NK-92 (cell line): ENCODE measurements at regions not wholly inside any gene's neighbourhood (a gene's known extent, or its start where the extent isn't known, plus 50 kb on each side); places are given as distances from the start of the nearest gene placed in this dataset.

ENCODE experiments used
- DNase-seq: peaks from one replicate; lab custom pipeline; 2025; ENCODE audit not compliant: unreplicated experiment; lab: John Stamatoyannopoulos, UW

DNA sequence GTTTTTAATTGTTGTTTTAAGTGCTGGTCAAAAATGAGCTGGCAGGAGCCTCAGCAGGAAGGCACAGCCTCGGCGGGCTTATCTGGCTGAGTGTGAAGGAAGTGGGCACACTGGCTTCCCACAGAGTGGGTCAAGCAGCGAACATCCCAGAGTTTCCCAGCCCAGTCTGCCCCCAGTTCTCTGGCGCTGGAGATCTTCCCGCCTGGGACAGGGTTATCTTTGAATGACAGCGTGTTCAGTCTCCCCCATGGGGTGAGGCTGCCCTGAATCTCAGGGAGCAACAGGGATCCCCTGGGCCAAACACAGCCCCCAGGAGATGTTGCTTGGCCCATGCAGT is 122.2 kb upstream of the PTPN1 start:
- DNase-seq = no peak

DNA sequence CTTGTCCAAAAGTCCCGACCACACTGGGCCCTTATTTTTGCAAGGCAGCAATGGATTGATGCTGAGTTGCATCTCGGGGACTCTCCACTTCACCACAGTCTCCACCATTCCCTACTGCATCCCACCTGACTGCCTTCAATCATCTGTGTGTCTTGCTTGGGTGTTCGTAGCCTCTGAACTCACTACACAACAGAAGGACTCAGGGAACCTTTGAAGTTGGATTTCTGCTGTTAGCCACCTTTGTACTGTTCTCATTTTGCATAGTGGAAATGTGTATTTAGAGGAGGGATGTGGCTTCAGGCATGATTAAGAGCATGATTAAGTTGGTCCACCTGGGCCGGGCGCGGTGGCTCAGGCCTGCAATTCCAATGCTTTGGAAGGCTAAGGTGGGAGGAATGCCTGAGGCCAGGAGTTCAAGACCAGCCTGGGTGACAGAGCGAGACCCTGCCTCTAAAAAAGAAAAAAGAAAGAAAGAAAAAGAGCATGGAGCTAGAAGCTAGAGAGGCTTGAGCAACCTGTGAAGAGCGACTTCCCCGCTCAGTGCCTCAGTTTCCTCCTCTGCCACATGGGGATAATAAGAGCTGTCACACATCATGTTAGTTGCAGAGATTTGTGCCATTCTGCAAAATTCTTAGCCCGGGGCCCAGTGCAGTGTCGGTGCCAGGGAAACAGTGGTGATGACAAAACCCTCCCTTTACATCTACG is 121.3 kb upstream of the PTPN1 start:
- no peak for DNase-seq

GRCh38 chr20:50389438-50389807 is 120.8 kb upstream of the PTPN1 start:
- no peak for DNase-seq

DNA sequence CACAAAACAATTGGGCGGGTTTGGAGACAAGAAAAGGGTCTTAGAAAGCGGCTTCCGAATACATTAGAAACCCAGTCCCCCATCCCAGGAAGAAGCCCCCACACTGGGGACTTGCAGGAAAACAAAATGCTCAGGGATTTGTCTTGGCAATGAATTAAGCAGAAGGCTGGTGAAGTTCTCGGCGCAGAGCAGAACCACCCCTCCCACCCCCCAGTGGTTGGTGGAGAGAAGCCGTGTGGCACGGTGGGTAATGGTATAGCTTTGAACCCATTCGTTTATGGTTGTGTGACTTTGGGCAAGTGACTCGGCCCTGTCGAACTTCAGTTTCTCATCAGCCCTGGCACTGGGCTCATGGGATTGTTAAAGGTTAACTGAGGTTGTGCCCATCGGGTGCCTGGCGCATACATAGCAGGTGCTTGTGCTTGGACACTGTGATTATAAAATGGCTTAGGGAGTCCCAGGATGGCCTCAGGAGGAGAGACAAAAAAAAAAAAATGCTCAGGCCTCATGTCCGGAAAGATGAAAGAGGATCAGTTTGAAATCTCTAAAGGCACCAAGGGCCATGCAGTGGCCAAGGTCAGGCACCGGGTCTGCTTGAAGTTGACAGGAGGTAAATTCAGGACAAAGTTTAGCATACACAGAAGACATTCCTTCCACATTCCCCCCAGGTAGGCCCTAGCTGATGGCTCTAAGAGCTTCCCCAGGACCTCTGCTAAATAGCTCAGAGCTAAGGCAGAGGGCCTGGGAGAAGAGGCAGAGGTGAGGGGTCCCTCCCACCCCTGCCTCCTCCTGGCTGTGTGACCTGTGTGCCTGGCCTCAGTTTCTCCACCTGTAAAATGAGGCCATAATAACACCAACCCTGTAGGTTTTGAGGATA is 120.1 kb upstream of the PTPN1 start:
- no peak for DNase-seq

GRCh38 chr20:50390685-50391443 is 119.3 kb upstream of the PTPN1 start:
- DNase-seq = no peak

GRCh38 chr20:50391444-50392137 is 118.6 kb upstream of the PTPN1 start:
- no peak for DNase-seq

DNA sequence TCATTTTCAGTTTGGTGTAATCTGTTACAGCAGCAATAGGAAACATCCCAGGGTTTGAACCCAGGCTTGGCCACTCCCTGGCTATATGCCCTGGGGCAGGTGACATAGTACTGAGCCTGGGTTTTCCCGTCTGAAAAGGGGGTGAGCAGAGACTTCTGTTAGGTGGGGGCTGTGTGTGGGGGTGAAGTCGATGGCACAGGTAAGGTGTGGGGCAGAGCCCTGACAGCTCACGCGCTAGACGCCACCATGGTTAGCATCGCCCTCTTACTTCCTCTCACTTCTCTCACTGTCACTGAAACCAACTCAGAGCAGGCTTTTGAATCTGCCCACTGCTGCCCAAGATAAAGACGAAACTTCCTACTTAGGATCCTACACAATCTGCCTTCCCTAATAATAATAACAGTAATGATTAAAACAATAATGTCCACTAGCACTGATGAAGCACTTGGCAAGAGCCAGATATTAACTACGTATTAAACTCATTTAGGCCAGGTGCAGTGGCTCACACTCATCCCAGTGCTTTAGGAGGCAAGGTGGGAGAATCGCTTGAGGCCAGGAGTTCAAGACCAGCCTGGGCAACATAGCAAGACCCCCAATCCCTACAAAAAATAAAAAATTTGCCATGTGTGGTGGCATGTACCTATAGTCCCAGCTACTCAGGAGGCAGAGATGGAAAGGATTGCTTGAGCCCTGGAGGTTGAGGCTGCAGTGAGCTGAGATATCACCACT is 117.9 kb upstream of the PTPN1 start:
- DNase-seq = no peak

DNA sequence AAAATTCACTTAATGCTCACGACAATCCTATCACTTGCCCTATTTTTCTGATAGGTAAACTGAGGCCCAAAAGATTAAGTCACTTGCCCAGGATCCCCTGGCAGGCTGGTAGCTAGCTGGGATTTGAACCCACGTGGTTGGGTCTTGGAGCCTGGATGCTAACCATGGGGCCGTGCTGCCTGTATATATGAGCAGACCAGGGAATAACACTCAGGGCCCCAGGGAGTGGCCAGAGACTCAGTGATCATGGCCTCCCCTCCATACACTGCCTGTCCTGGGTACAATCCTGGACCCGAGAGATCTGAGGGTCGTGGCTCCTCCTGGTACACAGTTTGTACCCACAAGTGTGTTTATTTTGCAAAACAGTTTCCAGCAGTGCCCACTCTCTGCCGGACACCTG is 116.9 kb upstream of the PTPN1 start:
- no peak for DNase-seq

DNA sequence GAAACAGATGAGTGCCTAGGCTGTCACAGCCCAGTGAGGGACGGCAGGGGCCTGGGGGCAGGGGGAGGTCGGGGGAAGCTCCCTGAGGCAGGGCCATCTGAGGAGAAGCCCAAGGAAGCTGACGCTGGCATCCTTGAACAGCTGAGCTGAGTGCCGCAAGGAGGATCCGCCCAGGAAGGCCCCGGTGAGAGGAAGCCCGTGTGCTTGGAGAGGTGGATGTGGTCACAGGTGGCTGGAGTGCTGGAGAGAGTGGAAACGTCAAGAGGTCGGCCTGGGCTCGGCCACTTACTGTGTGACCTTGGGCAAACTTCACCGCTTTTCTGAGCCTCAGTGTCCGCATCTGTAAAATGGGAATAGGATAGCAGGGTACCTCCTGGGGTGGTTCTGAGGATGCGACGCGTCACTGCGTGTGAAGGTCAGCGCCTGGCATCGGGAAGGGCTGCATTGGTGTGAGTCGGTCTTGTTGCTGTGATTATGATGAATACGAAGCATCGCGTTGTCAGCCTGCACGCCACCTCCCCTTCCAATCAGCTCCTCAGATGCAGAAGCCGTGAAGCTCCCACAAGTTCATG is 116.1 kb upstream of the PTPN1 start:
- no peak for DNase-seq

DNA sequence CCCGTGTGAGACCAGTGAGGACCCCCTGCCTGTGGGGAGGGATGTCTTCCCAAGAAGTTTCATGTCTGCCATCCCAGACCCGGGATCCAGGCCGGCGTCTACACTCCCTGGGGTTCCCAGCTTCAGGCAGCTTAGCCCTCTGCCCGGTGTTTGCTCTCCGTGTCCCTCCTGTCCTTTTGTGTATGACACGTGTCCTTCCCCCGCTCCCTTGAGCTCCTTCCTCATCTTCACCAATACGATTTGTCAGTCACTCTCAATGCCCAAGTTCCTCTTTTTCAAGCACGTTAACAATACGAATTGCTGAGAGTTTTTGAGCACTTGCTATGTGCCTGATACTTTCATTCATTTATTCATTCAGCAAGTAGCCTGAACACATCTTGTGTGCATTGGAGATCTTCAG is 115.6 kb upstream of the PTPN1 start:
- DNase-seq = no peak

DNA sequence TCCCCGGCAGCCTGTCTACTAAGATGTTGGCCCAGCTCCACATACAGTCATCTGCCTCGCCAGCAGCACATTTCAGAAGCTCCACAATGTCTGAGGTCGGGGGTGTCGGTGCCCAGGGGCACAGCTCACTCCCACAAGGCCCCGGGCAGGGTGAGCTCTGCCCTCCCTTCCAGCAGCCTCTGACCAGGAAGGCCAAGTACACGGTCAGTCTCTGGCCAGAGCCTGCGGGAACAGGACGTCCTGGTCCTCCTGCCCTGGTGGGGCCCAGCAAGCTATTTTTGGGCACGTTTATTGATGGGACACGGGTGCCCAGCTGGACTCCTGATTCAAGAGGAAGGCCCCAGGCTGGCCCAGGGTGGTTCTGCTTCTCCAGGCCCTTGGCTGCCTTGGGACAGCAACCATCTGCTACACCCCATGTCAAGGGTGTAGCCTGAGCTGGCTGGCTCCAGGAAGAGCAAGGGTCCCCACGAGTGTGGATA is 114.9 kb upstream of the PTPN1 start:
- DNase-seq = no peak

GRCh38 chr20:50395914-50396488 is 114.2 kb upstream of the PTPN1 start:
- DNase-seq = no peak

GRCh38 chr20:50396623-50397022 is 113.6 kb upstream of the PTPN1 start:
- DNase-seq = no peak

DNA sequence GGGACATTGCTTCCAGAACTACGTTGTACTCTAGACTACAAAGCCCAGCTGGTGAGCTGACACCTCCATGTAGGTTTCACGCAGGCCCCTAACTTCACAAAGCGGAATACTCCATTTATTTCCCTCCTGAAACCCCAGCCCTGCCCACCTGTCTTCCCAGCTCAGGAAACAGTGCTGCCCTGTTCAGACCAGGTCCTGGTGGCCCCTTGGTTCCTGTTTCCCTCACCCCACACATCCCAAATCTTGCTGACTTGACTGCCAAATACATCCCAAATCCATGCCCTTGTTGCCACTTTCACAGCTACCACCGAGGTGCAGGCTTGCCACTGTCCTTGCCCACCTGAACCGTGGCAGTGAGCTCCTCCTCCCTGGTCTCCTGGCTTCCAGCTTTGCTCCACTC is 113.1 kb upstream of the PTPN1 start:
- no peak for DNase-seq

DNA sequence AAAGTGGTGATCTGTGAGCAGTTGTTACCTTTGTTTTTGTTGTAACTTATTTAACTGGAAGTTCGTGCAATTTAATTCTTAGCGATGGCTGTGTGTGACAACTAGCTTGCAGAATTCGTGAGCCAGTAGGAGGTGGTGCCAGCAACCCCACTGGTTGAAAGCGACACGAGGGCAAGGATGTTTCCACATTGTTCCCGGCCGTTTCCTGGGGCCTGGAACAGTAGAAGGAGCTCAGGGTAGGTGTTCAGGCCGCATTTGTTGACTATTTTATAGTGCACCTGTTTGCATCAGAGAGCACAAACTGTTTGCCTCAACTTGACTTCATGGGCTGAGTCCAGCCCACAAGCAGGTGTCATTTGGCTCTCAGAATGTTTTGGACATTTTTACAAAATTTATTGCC is 112.1 kb upstream of the PTPN1 start:
- DNase-seq = no peak

- no peak for DNase-seq
Observed at GRCh38 chr20:50398471-50398820, 111.7 kb upstream of the PTPN1 start.

- DNase-seq = no peak
Observed at GRCh38 chr20:50398821-50399554, 111.2 kb upstream of the PTPN1 start.

DNA sequence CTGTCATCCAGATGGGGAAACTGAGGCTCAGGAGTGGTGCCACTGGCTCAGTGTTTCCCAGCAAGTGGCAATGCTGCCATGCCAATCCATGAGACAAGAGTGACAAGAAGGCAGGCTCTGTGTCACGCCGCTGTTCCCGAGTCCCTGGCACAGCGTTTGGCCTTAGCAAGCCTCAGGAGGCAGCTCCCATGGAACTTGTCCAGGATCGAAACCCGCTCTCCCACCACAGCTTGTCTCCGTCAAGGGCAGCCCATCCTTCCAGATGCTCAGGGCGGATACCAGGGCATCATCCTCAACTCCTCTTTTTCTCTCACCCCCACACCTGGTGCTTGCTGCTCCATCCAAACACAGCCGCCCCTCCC is 110.6 kb upstream of the PTPN1 start:
- no peak for DNase-seq

- no peak for DNase-seq
Observed at GRCh38 chr20:50399917-50400704, 110.1 kb upstream of the PTPN1 start.
